VCaP (cell line): ENCODE measurements at regions not wholly inside any gene's neighbourhood (a gene's known extent, or its start where the extent isn't known, plus 50 kb on each side); places are given as distances from the start of the nearest gene placed in this dataset.

Source experiments
- H3K27ac ChIP-seq: fragments of 450-650 bp; 2 replicates; pipeline ENCODE4 v1.5.1; 2017
- CTCF ChIP-seq: fragments of 450-650 bp; conservative IDR thresholded peaks from 2 replicates; pipeline ENCODE4 v1.5.1; 2017; ENCODE audit warnings: mild to moderate bottlenecking, moderate library complexity

- no peak overlapping the region for H3K27ac ChIP-seq
- no peak for TF ChIP-seq CTCF
These were observed 52.2 kb upstream of the CD83 start for GRCh38 chr6:14065350-14065749.

- H3K27ac ChIP-seq: no peak overlapping the region
- TF ChIP-seq CTCF: peak; percentile 54
These were observed 50.7 kb upstream of the CD83 start for GRCh38 chr6:14066782-14067406.

GRCh38 chr6:14067656-14068055, 49.9 kb upstream of the CD83 start:
- TF ChIP-seq CTCF: no peak
- no peak overlapping the region for H3K27ac ChIP-seq
